Loucy (cell line): ENCODE measurements at regions not wholly inside any gene's neighbourhood (a gene's known extent, or its start where the extent isn't known, plus 50 kb on each side); places are given as distances from the start of the nearest gene placed in this dataset.
A peak's percentile ranks its signal among the peaks of the same experiment; 100 is the strongest.

ENCODE experiments used
- H2AFZ ChIP-seq: fragments of 200-600 bp; sonication (generic); 2 replicates; pipeline ENCODE4 v1.6.0; 2016; ENCODE audit warnings: antibody characterized with exemption, mild to moderate bottlenecking, low read length, moderate library complexity
- H3F3A ChIP-seq: fragments of 200-600 bp; 2 replicates; pipeline ENCODE4 v1.6.0; 2016; ENCODE audit warnings: antibody characterized with exemption, low read depth, mild to moderate bottlenecking
- H3K27me3 ChIP-seq: fragments of 200-600 bp; sonication (generic); 2 replicates; pipeline ENCODE4 v1.6.1; 2014; ENCODE audit warnings: low read length, mild to moderate bottlenecking; ENCODE audit not compliant: insufficient read depth, poor library complexity, severe bottlenecking
- H3K36me3 ChIP-seq: fragments of 200-600 bp; sonication (generic); 2 replicates; pipeline ENCODE4 v1.6.1; 2016; ENCODE audit warnings: low read length; ENCODE audit not compliant: insufficient read depth
- H3K4me1 ChIP-seq: fragments of 200-600 bp; sonication (generic); 2 replicates; pipeline ENCODE4 v1.5.1; 2014; ENCODE audit warnings: low read length, mild to moderate bottlenecking; ENCODE audit not compliant: insufficient read depth, poor library complexity, severe bottlenecking
- H3K4me2 ChIP-seq: fragments of 200-600 bp; sonication (generic); 2 replicates; pipeline ENCODE4 v1.6.0; 2014; ENCODE audit warnings: antibody characterized with exemption, low read length, low read depth, mild to moderate bottlenecking; ENCODE audit not compliant: poor library complexity, severe bottlenecking
- H3K4me3 ChIP-seq: fragments of 200-600 bp; sonication (generic); 2 replicates; pipeline ENCODE4 v1.5.1; 2014; ENCODE audit warnings: low read length, mild to moderate bottlenecking, mixed read lengths; ENCODE audit not compliant: poor library complexity, severe bottlenecking
- H3K79me2 ChIP-seq: fragments of 200-600 bp; sonication (generic); 2 replicates; pipeline ENCODE4 v1.6.1; 2014; ENCODE audit warnings: low read length; ENCODE audit not compliant: insufficient read depth
- H3K9ac ChIP-seq: fragments of 200-600 bp; sonication (generic); 2 replicates; pipeline ENCODE4 v1.6.0; 2014; ENCODE audit warnings: mild to moderate bottlenecking, low read depth, low read length, moderate library complexity; ENCODE audit not compliant: poor library complexity, severe bottlenecking
- H3K9me2 ChIP-seq: fragments of 200-600 bp; sonication (generic); replicated peaks from 2 replicates; pipeline ENCODE4 v1.6.1; 2016; ENCODE audit warnings: low read depth, low read length, mixed read lengths
- H3K9me3 ChIP-seq: fragments of 200-600 bp; sonication (generic); 2 replicates; pipeline ENCODE4 v1.6.1; 2014; ENCODE audit warnings: mild to moderate bottlenecking, antibody characterized with exemption, low read length, low read depth; ENCODE audit not compliant: insufficient read depth
- H4K20me1 ChIP-seq: fragments of 200-600 bp; sonication (generic); 2 replicates; pipeline ENCODE4 v1.6.0; 2014; ENCODE audit warnings: antibody characterized with exemption, low read length, mild to moderate bottlenecking; ENCODE audit not compliant: insufficient read depth, poor library complexity, severe bottlenecking
- CTCF ChIP-seq: fragments of 200-600 bp; sonication (generic); conservative IDR thresholded peaks from 2 replicates; pipeline ENCODE4 v1.5.1; 2014; ENCODE audit warnings: mild to moderate bottlenecking, antibody characterized with exemption, low read length
- EZH2phosphoT487 ChIP-seq: fragments of 200-600 bp; IDR thresholded peaks from 2 replicates; pipeline ENCODE4 v1.6.1; 2018; ENCODE audit warnings: antibody characterized with exemption, mild to moderate bottlenecking, moderate library complexity, borderline replicate concordance

- Histone ChIP-seq H3K9me2 (no peaks in the 10 kb centered on the region), H3K4me1 (no peaks in the 10 kb centered on the region), H3K9me3 (no peaks in the 10 kb centered on the region), H4K20me1 (no peaks in the 10 kb centered on the region), H3K36me3 (no peaks in the 10 kb centered on the region), H3K9ac (no peak overlapping the region), H3F3A (no peaks in the 10 kb centered on the region), H2AFZ (no peak overlapping the region), H3K79me2 (no peaks in the 10 kb centered on the region), H3K27me3 (no peaks in the 10 kb centered on the region), H3K4me2 (peak overlapping the region; percentile 14), H3K4me3 (no peak overlapping the region)
- no peak for TF ChIP-seq EZH2phosphoT487
- no peak for TF ChIP-seq CTCF
These were observed 1523.5 kb downstream of the AACS start for GRCh38 chr12:126588586-126589249.

DNA sequence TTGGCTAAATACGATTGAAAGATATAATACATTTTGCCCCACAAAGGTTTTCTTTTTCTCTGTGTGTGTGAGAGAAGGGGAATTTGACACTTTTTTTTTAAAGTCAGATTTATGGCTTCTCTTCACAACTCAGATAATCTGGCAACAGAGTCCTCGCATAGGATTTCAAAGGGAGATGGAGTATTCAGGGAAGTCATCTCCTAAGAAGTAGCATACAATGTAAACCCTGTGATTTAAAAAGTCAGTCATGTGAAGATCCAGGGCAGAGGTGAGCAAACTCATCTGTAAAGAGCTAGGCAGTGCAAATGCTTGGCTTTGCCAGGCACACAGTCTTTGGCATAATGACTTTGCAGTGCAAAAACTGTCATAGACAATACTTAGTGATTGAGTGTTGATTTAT, 1526.3 kb downstream of the AACS start:
- H3K27me3 ChIP-seq = no peaks in the 10 kb centered on the region
- no peaks in the 10 kb centered on the region for H3K4me1 ChIP-seq
- no peak overlapping the region for H2AFZ ChIP-seq
- no peaks in the 10 kb centered on the region for H3K79me2 ChIP-seq
- no peak overlapping the region for H3K9ac ChIP-seq
- no peak overlapping the region for H3K4me3 ChIP-seq
- H3F3A ChIP-seq = no peaks in the 10 kb centered on the region
- no peaks in the 10 kb centered on the region for H3K9me2 ChIP-seq
- H3K9me3 ChIP-seq = no peaks in the 10 kb centered on the region
- TF ChIP-seq CTCF (no peak), EZH2phosphoT487 (no peak)
- H4K20me1 ChIP-seq = no peaks in the 10 kb centered on the region
- H3K4me2 ChIP-seq = no peak overlapping the region
- H3K36me3 ChIP-seq = no peaks in the 10 kb centered on the region

GRCh38 chr12:126601184-126602170, 1536.2 kb downstream of the AACS start:
- Histone ChIP-seq H3K36me3 (no peaks in the 10 kb centered on the region), H3K9ac (no peak overlapping the region), H4K20me1 (no peaks in the 10 kb centered on the region), H2AFZ (no peak overlapping the region), H3F3A (no peaks in the 10 kb centered on the region), H3K9me3 (no peaks in the 10 kb centered on the region), H3K79me2 (no peaks in the 10 kb centered on the region), H3K27me3 (no peaks in the 10 kb centered on the region), H3K4me1 (no peaks in the 10 kb centered on the region), H3K4me3 (no peak overlapping the region), H3K9me2 (no peaks in the 10 kb centered on the region; the same call in 1 of the 2 replicates), H3K4me2 (no peak overlapping the region)
- TF ChIP-seq EZH2phosphoT487 (no peak), CTCF (no peak)
